Right atrium auricular region (tissue), 2 donors: ENCODE measurements at regions not wholly inside any gene's neighbourhood (a gene's known extent, or its start where the extent isn't known, plus 50 kb on each side); places are given as distances from the start of the nearest gene placed in this dataset.

Experiments
- DNase-seq: peaks from one replicate; pipeline ENCODE4 v3.0.0-alpha.2; 2019; ENCODE audit warnings: low spot score
- H3K27ac ChIP-seq, 2 donors: fragments of 200-600 bp; sonication (generic); 1 replicate in 1 of 2; 2 replicates in 1 of 2; pipeline ENCODE4 v1.5.1; 2016 to 2019
- H3K27me3 ChIP-seq, 2 donors: fragments of 200-600 bp; sonication (generic); one replicate each; pipeline versions ENCODE4 v1.5.1 to v1.6.0; 2017 to 2019
- H3K36me3 ChIP-seq: fragments of 200-600 bp; sonication (generic); one replicate; pipeline ENCODE4 v1.5.1; 2016
- H3K4me1 ChIP-seq, 2 donors: fragments of 200-600 bp; sonication (generic); one replicate each; pipeline versions ENCODE4 v1.5.1 to v1.6.0; 2017 to 2019
- H3K4me3 ChIP-seq, 2 donors: fragments of 200-600 bp; sonication (generic); 1 replicate in 1 of 2; 2 replicates in 1 of 2; pipeline ENCODE4 v1.5.1; 2017 to 2019; ENCODE audit warnings: mild to moderate bottlenecking in 1 of 2, moderate library complexity in 1 of 2
- H3K9me3 ChIP-seq, 2 donors: fragments of 200-600 bp; sonication (generic); one replicate each; pipeline ENCODE4 v1.5.1; 2019
- TF ChIP-seq, protein P1 (sequence below), 2 donors: fragments of 200-600 bp; sonication (generic); IDR thresholded peaks; one replicate each; pipeline ENCODE4 v1.5.1; 2019; ENCODE audit warnings: antibody characterized with exemption in 2 of 2

DNA sequence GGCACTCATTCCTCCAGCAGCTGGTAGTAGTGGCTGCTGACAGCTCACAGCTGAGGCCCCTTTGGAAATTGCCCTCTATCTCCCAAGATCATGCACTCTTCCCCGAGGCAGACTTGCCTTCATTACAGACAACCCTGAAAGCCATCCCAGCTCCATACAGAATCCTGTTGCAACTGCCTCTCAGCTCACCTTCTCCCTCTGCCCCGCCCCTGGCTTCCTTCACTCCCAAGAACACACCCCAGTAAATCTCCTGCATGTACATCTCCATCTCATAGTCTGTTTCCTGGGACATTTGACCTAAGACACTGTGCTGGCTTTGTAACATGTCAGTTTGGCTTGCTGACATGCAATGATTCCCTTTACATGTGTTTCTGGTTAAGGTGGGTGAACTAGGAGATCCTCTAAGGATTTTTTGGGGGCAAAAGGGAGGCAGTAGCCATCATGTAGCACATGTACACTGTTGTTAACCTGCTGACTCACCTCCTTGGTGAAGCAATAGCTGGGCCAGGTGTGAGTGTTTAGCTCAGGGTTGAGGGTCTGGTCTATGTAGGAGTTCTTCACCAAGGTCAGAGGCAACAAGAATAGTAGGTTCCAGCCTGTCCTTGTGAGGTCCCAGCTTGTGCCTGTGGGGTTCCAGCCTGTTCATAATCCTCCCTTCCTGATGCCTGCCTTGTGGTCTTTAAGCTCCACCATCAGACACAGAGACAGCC, 179.6 kb downstream of the CSNK2A3 start:
- no peak for DNase-seq
- H3K4me3 ChIP-seq, result no peak overlapping the region
- no peaks in the 10 kb centered on the region for H3K36me3 ChIP-seq
- H3K4me1 ChIP-seq, result peaks cover 0 to 23% of the 10 kb centered on the region in 2 donors
- H3K9me3 ChIP-seq, result no peaks in the 10 kb centered on the region
- H3K27ac ChIP-seq, result no peak overlapping the region
- H3K27me3 ChIP-seq, result no peaks in the 10 kb centered on the region
- TF ChIP-seq, protein P1, sequence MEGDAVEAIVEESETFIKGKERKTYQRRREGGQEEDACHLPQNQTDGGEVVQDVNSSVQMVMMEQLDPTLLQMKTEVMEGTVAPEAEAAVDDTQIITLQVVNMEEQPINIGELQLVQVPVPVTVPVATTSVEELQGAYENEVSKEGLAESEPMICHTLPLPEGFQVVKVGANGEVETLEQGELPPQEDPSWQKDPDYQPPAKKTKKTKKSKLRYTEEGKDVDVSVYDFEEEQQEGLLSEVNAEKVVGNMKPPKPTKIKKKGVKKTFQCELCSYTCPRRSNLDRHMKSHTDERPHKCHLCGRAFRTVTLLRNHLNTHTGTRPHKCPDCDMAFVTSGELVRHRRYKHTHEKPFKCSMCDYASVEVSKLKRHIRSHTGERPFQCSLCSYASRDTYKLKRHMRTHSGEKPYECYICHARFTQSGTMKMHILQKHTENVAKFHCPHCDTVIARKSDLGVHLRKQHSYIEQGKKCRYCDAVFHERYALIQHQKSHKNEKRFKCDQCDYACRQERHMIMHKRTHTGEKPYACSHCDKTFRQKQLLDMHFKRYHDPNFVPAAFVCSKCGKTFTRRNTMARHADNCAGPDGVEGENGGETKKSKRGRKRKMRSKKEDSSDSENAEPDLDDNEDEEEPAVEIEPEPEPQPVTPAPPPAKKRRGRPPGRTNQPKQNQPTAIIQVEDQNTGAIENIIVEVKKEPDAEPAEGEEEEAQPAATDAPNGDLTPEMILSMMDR (IDR thresholded peaks at IDR 0.05), result no peak

DNA sequence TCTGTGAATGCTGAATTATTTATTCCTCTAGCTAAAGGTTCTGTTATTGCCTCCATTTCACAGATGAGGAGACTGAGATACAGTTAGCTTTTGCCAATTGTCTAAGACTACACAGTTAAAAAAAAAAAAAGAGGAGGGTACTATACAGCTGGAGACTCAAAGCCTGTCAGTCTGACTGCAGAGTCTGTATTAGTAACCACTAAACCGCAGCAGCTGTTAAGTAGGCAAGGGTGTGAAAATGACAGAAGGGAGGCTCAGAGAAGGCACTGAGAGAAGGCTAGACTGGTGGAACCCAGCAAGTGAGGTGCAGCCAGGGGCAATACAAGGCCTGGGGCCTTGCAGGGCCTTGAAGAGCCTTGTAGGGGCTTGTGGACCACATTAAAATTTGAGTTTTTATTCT, 181.2 kb downstream of the CSNK2A3 start:
- no peaks in the 10 kb centered on the region for H3K27me3 ChIP-seq
- DNase-seq, result no peak
- H3K4me3 ChIP-seq, result no peak overlapping the region
- no peaks in the 10 kb centered on the region for H3K36me3 ChIP-seq
- H3K27ac ChIP-seq, result peak overlapping the region; percentile 46 to 49
- H3K4me1 ChIP-seq, result peaks cover 0 to 23% of the 10 kb centered on the region in 2 donors
- no peaks in the 10 kb centered on the region for H3K9me3 ChIP-seq
- TF ChIP-seq, protein P1 (IDR thresholded peaks at IDR 0.05), result no peak

DNA sequence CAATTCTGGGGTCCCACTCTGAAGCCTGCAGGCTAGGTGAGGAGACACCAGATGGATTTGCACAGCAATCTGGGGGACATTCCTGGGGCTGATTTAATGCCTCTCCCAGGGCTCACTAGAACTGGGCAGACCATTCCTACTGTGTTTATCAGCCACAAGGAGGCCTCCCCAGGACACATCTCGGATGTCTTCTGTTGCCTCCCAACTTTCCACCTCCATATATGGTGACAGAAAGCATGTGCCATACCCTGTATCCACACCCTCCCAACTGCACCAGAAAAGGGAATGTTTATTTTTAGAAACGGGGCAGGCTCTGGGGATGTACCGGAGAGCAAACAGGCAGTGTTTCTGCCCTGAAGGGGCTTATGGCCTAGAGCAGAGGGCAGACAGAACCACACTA, 181.8 kb downstream of the CSNK2A3 start:
- no peak for DNase-seq
- Histone ChIP-seq H3K27me3 (no peaks in the 10 kb centered on the region), H3K36me3 (no peaks in the 10 kb centered on the region), H3K4me1 (peaks cover 0 to 23% of the 10 kb centered on the region in 2 donors), H3K27ac (peak overlapping the region; percentile 46 to 49), H3K9me3 (no peaks in the 10 kb centered on the region), H3K4me3 (no peak overlapping the region)
- TF ChIP-seq, protein P1 (IDR thresholded peaks at IDR 0.05), result no peak

DNA sequence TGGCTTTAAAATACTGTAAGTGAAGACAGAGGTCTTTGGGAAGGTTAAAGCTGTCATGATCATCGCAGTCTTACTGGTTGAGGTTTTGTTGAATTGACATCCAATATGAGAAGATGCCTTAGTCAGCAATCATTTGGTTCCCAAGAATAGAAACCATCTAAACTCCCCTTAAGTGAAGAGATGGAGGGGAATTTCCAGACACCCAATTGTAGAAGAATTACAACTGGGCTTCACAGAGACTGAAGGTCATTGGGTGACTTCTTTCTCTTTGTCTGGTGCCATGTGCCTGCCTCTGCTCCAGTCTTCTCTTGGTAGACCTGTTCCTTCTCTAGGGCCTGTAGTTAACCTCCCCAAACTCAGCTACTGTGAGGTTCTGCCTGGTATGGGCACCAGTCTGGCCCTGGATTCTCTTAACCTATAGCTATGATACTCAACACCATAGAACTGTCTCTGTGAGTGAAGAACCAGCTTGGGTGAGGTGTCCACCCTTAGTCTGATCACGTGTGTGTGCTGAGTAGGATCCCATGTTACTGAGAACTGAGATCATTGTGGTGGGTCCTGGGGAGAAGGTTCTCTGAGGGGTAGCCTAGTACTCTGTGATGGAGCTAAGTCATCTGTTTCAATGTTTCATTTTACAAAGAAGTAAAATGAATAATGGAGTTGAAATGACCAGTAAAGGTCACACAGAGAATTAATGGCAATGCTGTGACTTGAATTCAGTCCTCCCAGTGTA, 182.5 kb downstream of the CSNK2A3 start:
- TF ChIP-seq, protein P1 (IDR thresholded peaks at IDR 0.05), result no peak
- Histone ChIP-seq H3K9me3 (no peaks in the 10 kb centered on the region), H3K4me1 (peaks cover 0 to 23% of the 10 kb centered on the region in 2 donors), H3K27ac (peak overlapping the region; percentile 46 to 49), H3K36me3 (no peaks in the 10 kb centered on the region), H3K27me3 (no peaks in the 10 kb centered on the region), H3K4me3 (no peak overlapping the region)
- no peak for DNase-seq

DNA sequence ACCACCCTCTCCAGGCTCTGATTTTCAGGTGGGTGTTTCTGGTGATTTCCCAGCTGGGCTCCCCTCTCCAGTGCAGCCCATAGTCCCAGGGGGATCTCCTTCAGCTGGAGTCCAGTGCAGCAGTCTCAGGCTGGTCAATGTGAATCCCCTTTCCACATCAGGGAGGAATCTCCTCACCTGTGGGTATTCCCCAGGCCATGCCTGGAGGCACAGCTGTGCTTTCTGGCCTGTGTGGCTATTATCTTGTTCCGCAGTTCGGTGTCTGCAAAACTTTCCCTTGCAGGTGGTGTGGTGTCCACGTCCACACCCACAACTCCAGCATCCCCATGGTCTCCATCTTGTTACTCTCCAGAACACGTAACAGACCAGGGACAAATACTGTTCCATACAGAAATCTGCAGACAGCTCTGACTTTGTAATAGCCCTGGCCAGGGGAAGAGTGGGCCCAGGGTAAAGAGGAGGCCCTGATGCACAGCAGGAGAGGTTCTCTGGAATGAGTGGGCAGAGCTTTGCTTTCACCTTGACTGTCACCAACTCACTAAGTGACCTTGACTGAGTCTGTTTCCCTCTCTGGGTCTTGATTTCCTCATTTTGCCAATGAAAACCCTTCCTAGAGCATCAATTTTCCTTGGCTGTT, 183.2 kb downstream of the CSNK2A3 start:
- Histone ChIP-seq H3K27ac (no peak overlapping the region), H3K4me1 (peaks cover 0 to 23% of the 10 kb centered on the region in 2 donors), H3K27me3 (no peaks in the 10 kb centered on the region), H3K4me3 (no peak overlapping the region), H3K9me3 (no peaks in the 10 kb centered on the region), H3K36me3 (no peaks in the 10 kb centered on the region)
- TF ChIP-seq, protein P1 (IDR thresholded peaks at IDR 0.05), result no peak
- no peak for DNase-seq
